Tibial nerve (tissue), 4 donors: ENCODE measurements at regions not wholly inside any gene's neighbourhood (a gene's known extent, or its start where the extent isn't known, plus 50 kb on each side); places are given as distances from the start of the nearest gene placed in this dataset.

Experiments used
- DNase-seq, 2 donors: peaks; one replicate each; pipeline ENCODE4 v3.0.0-alpha.2; 2019; ENCODE audit warnings: low spot score in 2 of 2
- H3K27ac ChIP-seq, 4 donors: fragments of 200-600 bp; sonication (generic) in 3 of 4; one replicate each; pipeline ENCODE4 v1.5.1; 2017 to 2019; ENCODE audit warnings: mild to moderate bottlenecking in 1 of 4
- H3K27me3 ChIP-seq, 2 donors: fragments of 200-600 bp; sonication (generic) in 1 of 2; one replicate each; pipeline versions ENCODE4 v1.5.1 to v1.6.0; 2017 to 2019
- H3K36me3 ChIP-seq, 3 donors: fragments of 200-600 bp; sonication (generic); one replicate each; pipeline ENCODE4 v1.5.1; 2018 to 2019
- H3K4me1 ChIP-seq, 4 donors: fragments of 200-600 bp; sonication (generic) in 3 of 4; one replicate each; pipeline ENCODE4 v1.5.1; 2017 to 2019
- H3K4me3 ChIP-seq, 4 donors: fragments of 200-600 bp; sonication (generic) in 3 of 4; one replicate each; pipeline ENCODE4 v1.5.1; 2017 to 2019; ENCODE audit warnings: mild to moderate bottlenecking in 1 of 4, moderate library complexity in 1 of 4
- H3K9me3 ChIP-seq, 4 donors: fragments of 200-600 bp; sonication (generic) in 3 of 4; one replicate each; pipeline ENCODE4 v1.5.1; 2017 to 2019
- EP300 ChIP-seq, 2 donors: sonication (generic); formaldehyde crosslinking; IDR thresholded peaks; one replicate each; pipeline ENCODE4 v1.6.1; 2017; ENCODE audit warnings: antibody characterized with exemption in 2 of 2, mild to moderate bottlenecking in 1 of 2
- POLR2A ChIP-seq, 2 donors: fragments of 450-650 bp; IDR thresholded peaks; one replicate each; pipeline ENCODE4 v1.6.1; 2017; ENCODE audit warnings: antibody characterized with exemption in 2 of 2, mild to moderate bottlenecking in 2 of 2, moderate library complexity in 2 of 2
- WGBS, 2 donors: methylation state at CpG; one replicate each; pipeline ENCODE4 v1.1.5; 2018; 5-methylcytosine and 5-hydroxymethylcytosine counted together
- TF ChIP-seq, protein P1 (sequence below), 5 experiments: fragments of 200-600 bp in 3 of 5; fragments of 450-650 bp in 2 of 5; sonication (generic) in 3 of 5; IDR thresholded peaks; one replicate each; pipeline ENCODE4 v1.5.1; 2016 to 2019; ENCODE audit warnings: antibody characterized with exemption in 5 of 5, mild to moderate bottlenecking in 3 of 5, moderate library complexity in 2 of 5

DNA sequence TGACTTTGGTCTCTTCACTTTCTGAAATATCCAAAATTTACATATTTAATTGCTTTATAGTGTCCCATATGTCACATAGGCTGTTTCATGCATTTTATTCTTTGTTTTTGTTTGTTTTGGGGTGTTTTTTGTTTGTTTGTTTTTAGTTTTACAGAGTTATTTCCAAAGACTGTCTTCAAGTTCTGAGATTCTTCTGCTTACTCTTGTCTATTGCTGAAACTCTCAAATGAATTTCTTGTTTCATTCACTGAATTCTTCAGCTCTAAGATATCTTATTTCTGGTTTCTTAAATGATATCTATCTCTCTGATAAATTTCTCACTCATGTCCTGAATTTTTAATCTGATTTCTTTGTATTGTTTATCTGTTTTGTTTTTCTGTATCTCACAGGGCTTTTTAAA, 412.0 kb upstream of the ATP2B1 start:
- no peak overlapping the region for H3K4me3 ChIP-seq
- TF ChIP-seq EP300 (IDR thresholded peaks at IDR 0.05) (no peak), POLR2A (IDR thresholded peaks at IDR 0.05) (no peak)
- no peaks in the 10 kb centered on the region for H3K4me1 ChIP-seq
- H3K27me3 ChIP-seq, result no peaks in the 10 kb centered on the region
- no peak overlapping the region for H3K27ac ChIP-seq
- DNase-seq, result no peak
- no peaks in the 10 kb centered on the region for H3K36me3 ChIP-seq
- H3K9me3 ChIP-seq, result peaks cover 0 to 34% (median 4%) of the 10 kb centered on the region in 4 donors

DNA sequence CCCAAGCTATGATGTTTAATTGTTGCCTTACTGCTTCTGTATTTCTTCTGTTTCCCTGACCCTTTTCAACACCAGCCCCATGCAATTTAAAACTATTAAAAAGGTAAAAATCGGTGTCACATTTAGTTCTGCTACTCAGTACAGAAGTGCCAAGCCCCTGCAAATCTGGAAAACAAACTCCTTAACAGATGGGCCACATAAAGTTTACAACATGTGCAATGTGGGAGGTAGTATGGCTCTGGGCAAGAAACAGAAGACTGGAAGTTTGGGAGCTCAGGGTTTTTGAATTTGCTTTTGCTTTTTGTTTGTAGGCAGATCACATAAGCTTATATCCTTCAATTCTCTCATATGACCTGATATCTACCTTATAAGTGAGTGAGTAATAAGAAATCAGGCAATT, 404.0 kb upstream of the ATP2B1 start:
- TF ChIP-seq EP300 (IDR thresholded peaks at IDR 0.05) (no peak), POLR2A (IDR thresholded peaks at IDR 0.05) (no peak)
- TF ChIP-seq, protein P1, sequence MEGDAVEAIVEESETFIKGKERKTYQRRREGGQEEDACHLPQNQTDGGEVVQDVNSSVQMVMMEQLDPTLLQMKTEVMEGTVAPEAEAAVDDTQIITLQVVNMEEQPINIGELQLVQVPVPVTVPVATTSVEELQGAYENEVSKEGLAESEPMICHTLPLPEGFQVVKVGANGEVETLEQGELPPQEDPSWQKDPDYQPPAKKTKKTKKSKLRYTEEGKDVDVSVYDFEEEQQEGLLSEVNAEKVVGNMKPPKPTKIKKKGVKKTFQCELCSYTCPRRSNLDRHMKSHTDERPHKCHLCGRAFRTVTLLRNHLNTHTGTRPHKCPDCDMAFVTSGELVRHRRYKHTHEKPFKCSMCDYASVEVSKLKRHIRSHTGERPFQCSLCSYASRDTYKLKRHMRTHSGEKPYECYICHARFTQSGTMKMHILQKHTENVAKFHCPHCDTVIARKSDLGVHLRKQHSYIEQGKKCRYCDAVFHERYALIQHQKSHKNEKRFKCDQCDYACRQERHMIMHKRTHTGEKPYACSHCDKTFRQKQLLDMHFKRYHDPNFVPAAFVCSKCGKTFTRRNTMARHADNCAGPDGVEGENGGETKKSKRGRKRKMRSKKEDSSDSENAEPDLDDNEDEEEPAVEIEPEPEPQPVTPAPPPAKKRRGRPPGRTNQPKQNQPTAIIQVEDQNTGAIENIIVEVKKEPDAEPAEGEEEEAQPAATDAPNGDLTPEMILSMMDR (IDR thresholded peaks at IDR 0.05), result no peak
- no peaks in the 10 kb centered on the region for H3K36me3 ChIP-seq
- peak overlapping the region in 1 of 4 donors; percentile 39 for H3K27ac ChIP-seq
- no peaks in the 10 kb centered on the region for H3K27me3 ChIP-seq
- peaks cover 0 to 13% (median 0%) of the 10 kb centered on the region in 4 donors for H3K4me1 ChIP-seq
- no peak overlapping the region for H3K4me3 ChIP-seq
- no peaks in the 10 kb centered on the region for H3K9me3 ChIP-seq
- DNase-seq, result no peak
- 63 to 72% methylated on average over 1 of the region's 1 CpG for WGBS, 2 donors

DNA sequence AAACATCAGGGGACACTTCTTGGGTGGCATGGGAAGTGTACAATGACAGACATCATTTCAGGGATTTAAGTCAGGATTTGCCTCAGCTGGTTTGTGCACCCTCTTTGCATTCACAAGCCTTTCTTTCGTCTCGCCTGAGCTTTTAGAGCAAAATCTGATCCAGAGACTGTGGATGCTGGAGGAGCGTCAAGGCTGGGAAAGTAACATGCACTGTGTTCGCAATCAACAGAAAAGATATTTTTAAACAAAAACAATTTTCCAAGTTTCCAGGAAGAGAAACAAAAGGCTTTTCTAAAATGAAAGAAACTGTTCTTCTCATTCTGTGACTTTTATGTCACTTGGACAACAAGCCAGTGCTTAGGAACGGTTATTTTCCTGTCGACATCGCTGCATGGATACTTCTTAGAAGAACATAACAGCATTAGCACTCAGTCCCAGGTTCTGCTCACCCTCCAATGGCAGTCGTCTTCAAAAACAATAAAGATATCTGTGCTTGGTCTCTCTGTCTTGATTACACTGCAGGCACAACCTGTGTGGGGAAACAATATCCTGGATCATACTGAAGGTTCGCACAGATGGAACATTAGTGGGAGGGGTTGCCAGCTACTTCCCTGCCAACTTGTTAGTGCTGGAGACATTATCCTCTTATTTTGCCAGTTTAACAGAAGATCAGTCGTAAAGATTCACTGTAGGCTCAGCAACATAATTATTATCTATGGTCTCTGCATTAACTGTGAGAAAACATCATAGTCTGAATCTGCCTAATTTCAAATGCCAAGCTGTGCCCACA, 403.3 kb upstream of the ATP2B1 start:
- TF ChIP-seq POLR2A (IDR thresholded peaks at IDR 0.05), result no peak
- TF ChIP-seq EP300 (IDR thresholded peaks at IDR 0.05), result no peak
- TF ChIP-seq, protein P1 (IDR thresholded peaks at IDR 0.05), result no peak
- Histone ChIP-seq H3K36me3 (no peaks in the 10 kb centered on the region), H3K27ac (peak overlapping the region in 2 of 4 donors; percentile 32 to 39), H3K4me1 (peaks cover 0 to 13% (median 0%) of the 10 kb centered on the region in 4 donors), H3K4me3 (no peak overlapping the region), H3K27me3 (no peaks in the 10 kb centered on the region), H3K9me3 (no peaks in the 10 kb centered on the region)
- no peak for DNase-seq
- WGBS, 2 donors, result 32 to 47% methylated on average over 10 of the region's 10 CpGs

GRCh38 chr12:90106568-90106967, 397.9 kb upstream of the ATP2B1 start:
- TF ChIP-seq EP300 (IDR thresholded peaks at IDR 0.05) (no peak), POLR2A (IDR thresholded peaks at IDR 0.05) (no peak)
- TF ChIP-seq, protein P1 (IDR thresholded peaks at IDR 0.05), result no peak
- DNase-seq, result no peak
- Histone ChIP-seq H3K36me3 (no peaks in the 10 kb centered on the region), H3K9me3 (no peaks in the 10 kb centered on the region), H3K4me1 (peaks cover 0 to 5% (median under 1%) of the 10 kb centered on the region in 4 donors), H3K27ac (no peak overlapping the region), H3K4me3 (no peak overlapping the region), H3K27me3 (no peaks in the 10 kb centered on the region)
- WGBS, 2 donors, result 95 to 96% methylated on average over 3 of the region's 3 CpGs

- no peaks in the 10 kb centered on the region for H3K9me3 ChIP-seq
- no peaks in the 10 kb centered on the region for H3K27me3 ChIP-seq
- H3K27ac ChIP-seq, result no peak overlapping the region
- H3K4me1 ChIP-seq, result peaks cover 0 to 6% (median 3%) of the 10 kb centered on the region in 4 donors
- no peak for TF ChIP-seq EP300 (IDR thresholded peaks at IDR 0.05)
- TF ChIP-seq, protein P1 (IDR thresholded peaks at IDR 0.05), result peak in 4 of 5 experiments; percentile 19 to 44 (median 32)
- 67 to 80% methylated on average over 3 of the region's 3 CpGs for WGBS, 2 donors
- H3K4me3 ChIP-seq, result no peak overlapping the region
- no peaks in the 10 kb centered on the region for H3K36me3 ChIP-seq
- no peak for DNase-seq
Observed at GRCh38 chr12:90102957-90103652, 394.5 kb upstream of the ATP2B1 start.
